Activated CD8-positive, alpha-beta memory T cell treated with anti-CD3 and anti-CD28 coated beads for 1 hour (primary cell): ENCODE measurements at regions not wholly inside any gene's neighbourhood (a gene's known extent, or its start where the extent isn't known, plus 50 kb on each side); places are given as distances from the start of the nearest gene placed in this dataset.

ENCODE experiments used
- DNase-seq, 2 donors: peaks; one replicate each; pipeline ENCODE4 v3.0.0-alpha.2; 2020; ENCODE audit warnings: low read depth in 1 of 2; ENCODE audit errors: extremely low read depth in 1 of 2

DNA sequence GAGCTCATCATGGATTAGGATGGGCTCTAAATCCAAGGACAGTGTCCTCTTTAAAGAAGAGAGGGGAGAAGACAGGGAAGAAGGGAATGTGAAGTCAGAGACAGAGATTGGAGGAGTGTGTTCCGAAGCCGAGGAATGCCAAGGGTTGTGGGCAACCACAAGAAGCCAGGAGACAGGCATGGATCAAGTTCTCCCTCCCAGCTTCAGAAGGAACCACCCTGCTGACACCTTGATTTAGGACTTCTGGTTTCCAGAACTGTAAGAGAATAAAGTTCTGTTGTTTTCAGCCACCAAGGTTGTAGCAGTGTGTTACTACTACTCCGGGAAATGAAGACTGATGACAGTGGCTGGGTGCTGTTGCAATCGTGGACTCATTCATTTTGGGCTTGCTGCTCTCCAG is 120.1 kb downstream of the RPS12 start:
- no peak for DNase-seq

DNA sequence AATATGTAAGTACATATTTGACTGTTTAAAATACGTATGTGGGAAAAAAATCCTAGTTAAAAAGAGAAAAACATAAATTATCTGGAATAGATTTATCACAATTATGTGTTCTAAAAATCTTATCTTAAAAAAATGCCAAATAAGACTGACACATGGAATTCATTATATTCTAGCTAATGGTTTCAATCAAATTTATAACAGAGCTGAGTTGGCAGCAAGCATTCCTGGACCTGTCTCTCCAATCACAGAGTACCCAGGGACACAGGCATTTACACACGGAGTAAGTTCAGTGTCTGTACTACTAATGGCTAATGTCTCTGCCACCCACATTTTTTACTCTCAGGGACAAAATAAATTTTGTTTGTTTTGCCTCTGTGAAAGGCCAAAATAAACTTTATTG is 122.3 kb downstream of the RPS12 start:
- DNase-seq = no peak

- no peak for DNase-seq
Measured at GRCh38 chr6:132937466-132937906, 123.1 kb downstream of the RPS12 start.

GRCh38 chr6:132948889-132949288 is 134.5 kb downstream of the RPS12 start:
- no peak for DNase-seq

DNA sequence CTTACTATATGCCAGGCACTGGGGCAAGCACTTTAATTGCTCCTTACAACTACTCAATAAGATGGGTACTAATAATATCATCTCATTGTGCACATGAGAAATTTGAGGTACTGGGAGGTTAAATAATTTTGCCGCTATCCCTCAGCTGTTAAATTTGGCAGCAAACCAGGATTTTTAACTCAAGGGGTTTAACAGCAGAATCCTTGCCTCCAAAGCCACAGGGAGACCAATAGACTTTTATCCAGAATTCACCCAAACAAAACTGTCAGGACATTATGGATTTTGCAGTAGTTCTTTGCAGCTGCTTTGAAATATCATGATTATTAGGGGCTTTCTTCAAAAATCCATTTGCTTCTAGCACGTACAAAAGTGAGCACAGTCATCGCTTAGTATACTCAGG is 136.2 kb downstream of the RPS12 start:
- DNase-seq = no peak

GRCh38 chr6:132952031-132952867 is 137.9 kb downstream of the RPS12 start:
- no peak for DNase-seq

- DNase-seq = no peak
Measured at GRCh38 chr6:132952986-132953385, 138.6 kb downstream of the RPS12 start.

- no peak for DNase-seq
Measured at GRCh38 chr6:132954222-132954621, 139.9 kb downstream of the RPS12 start.

GRCh38 chr6:132954936-132955335 is 140.6 kb downstream of the RPS12 start:
- no peak for DNase-seq

- no peak for DNase-seq
Measured at GRCh38 chr6:132959639-132960326, 145.4 kb downstream of the RPS12 start.

DNA sequence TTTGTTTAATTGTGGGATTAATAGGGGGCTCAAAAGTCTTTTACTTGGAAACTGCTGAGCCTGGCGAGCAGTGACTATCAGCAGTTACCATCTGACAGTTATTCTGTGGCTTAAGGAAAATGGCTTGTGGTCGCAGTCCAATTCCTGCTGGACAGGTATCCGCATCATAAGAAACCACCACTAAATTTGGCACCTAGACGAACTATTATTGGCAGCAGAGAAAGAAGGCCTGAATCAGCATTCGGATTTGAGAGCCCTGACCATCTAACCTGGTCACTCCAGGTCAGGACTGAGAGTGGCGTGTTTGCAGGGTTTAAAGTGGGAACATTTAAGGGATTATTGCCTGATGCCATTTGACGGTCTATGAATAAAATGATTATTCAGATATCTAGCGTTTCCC is 146.4 kb downstream of the RPS12 start:
- DNase-seq = no peak

- DNase-seq = no peak
Measured at GRCh38 chr6:132961122-132961521, 146.8 kb downstream of the RPS12 start.

DNA sequence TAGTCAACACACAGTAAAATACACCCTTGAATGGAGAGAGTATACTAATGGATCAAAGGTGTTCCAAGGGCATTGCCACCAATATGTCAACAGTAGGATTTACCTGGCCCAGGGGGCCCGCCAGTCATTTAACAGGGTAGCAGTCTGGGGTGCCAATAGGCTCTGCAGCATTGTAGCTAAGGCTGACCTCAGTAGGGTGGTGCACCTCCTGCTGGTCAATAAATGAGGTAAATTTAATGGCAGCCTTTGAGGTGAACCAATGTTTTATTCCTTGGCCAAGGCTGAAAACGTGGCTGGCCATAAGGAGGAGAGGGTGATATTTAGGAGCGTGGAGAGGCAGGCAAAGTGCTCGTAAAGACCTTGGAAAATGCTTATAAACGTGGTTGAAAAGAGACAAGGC is 147.2 kb downstream of the RPS12 start:
- no peak for DNase-seq

DNA sequence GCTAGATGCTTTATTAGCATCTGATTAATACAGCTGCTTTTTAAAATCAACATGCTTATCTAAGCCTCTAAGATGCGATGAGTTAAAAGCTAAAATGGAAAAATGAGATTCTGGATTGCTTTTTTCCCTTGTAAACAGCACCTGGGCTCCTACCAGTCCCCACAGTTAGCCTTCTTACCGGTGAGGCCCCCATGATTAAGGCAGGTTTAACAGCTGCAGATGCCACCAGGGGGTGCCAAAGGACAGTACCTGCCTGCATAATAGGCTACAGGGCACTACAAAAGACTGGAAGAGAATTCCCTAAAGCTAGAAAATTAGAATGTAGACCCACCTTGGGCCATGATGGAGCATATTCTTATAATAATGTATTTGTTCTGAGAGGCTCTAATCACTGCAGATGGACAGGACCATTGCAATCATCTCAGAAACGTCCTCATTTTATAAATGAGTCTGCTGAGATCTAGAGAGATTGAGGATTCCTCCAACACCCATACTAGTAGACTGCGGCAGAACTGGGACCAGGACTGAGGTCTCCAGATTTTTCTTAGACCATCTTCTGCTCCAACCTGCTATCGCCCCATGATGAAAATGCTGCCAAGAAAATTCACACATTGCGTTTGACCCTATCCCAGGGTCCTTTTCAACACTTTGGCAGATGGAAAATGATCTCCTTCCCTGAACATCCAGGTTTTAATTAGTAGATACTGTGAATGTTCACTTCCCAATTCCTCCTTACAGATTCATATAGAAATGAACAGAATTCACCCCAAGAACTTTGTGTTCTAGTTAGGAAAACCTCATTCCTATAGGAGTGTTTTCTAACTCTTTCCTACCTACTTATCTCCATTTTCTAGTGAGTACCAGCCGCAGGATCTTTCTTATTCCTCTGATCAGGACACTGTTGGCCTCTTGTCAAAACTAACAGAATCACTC is 148.8 kb downstream of the RPS12 start:
- DNase-seq = peak in 1 of 2 donors; percentile 33

GRCh38 chr6:132964101-132964867 is 149.9 kb downstream of the RPS12 start:
- DNase-seq = no peak

DNA sequence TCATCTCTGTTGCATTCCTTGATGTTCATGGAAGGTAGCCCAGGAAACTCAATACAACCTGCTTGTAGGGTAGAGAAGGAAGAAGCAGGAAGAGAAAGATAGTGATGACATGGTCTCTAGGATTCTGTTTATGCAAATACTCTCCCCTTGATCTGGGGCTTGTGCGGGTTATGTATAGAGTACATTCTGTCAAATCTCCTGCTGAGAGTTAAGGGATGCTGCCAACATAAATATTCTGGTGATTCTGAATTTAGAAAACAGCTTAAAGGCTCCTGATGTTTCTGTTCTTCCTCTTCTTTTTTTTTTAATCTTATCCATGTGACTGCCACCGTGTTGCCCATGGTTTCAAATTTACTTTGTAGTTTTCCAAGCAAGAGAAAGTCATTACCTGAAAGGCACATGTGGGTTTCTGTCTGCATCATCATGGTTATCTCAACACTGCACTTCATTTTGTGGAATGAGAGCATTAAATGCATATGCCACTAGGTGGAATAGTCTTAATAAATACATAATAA is 150.6 kb downstream of the RPS12 start:
- no peak for DNase-seq

DNA sequence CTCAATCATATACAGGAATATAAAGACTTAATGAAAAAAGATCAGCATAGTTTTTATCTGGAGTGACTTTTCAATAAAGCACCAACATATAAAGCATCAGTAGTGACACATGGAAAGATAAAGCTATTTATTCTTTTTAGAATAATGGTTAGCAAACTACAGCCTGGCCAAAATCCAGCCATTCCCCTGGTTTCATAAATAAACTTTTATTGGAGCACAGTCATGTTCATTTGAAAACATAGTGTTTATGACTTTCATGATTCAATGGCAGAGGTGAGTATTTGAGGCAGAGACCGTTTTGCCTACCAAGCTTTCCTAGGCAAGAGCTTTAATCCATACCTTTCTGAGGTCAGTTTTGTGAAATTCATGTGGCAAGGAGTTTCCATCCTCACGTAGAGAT is 153.5 kb downstream of the RPS12 start:
- DNase-seq = no peak

- DNase-seq = no peak
Measured at GRCh38 chr6:132968419-132968950, 154.1 kb downstream of the RPS12 start.

- no peak for DNase-seq
Measured at GRCh38 chr6:132969196-132969595, 154.8 kb downstream of the RPS12 start.

DNA sequence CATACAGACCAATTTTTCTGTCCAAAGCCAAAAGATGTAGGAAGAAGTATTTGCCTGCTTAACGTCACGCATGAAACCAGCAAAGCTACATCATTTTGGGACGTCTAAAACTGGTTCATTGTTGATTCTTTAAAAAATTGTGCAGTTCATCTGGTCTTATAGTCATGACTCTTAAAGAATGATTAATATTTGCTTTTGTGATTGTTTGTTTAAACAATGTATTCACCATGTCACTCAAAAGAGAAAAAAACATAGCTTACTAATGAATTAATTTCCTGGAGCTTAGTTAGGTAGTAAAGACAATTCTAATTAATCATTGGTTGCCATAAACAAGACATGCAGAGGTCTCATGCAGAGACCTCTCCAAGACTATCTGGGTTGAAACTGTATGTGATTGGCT is 157.3 kb downstream of the RPS12 start:
- no peak for DNase-seq
